Esophagus squamous epithelium (tissue), 4 donors: ENCODE measurements at regions not wholly inside any gene's neighbourhood (a gene's known extent, or its start where the extent isn't known, plus 50 kb on each side); places are given as distances from the start of the nearest gene placed in this dataset.

Source experiments
- POLR2A ChIP-seq, 4 donors: fragments of 450-650 bp; IDR thresholded peaks; one replicate each; pipeline ENCODE4 v1.6.1; 2017; ENCODE audit warnings: antibody characterized with exemption in 4 of 4, mild to moderate bottlenecking in 4 of 4, moderate library complexity in 3 of 4
- TF ChIP-seq, protein P1 (sequence below), 6 experiments: fragments of 450-650 bp in 4 of 6; fragments of 200-600 bp in 2 of 6; sonication (generic) in 2 of 6; IDR thresholded peaks; one replicate each; pipeline ENCODE4 v1.5.1; 2016 to 2019; ENCODE audit warnings: antibody characterized with exemption in 6 of 6, mild to moderate bottlenecking in 4 of 6, moderate library complexity in 4 of 6

DNA sequence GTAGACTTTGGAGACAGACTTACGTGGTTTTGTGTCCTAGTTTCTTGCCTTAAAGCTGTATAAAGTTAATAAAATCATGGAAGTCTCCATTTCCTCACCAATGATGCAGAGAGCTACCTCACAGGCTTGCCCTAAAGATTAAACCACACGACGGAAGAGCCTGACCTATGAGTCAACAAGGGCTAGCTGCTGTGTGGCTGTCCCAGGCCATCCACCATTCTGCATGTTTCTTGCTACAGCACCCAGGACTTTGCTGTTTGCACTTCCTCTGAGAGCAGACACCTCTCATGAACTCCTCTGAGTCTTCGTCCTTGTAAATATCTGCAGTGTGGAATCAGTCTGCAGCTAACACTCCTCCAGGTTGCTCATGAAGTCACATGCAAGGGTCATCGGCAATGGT lies 160.0 kb upstream of the TRIB2 start:
- TF ChIP-seq, protein P1, sequence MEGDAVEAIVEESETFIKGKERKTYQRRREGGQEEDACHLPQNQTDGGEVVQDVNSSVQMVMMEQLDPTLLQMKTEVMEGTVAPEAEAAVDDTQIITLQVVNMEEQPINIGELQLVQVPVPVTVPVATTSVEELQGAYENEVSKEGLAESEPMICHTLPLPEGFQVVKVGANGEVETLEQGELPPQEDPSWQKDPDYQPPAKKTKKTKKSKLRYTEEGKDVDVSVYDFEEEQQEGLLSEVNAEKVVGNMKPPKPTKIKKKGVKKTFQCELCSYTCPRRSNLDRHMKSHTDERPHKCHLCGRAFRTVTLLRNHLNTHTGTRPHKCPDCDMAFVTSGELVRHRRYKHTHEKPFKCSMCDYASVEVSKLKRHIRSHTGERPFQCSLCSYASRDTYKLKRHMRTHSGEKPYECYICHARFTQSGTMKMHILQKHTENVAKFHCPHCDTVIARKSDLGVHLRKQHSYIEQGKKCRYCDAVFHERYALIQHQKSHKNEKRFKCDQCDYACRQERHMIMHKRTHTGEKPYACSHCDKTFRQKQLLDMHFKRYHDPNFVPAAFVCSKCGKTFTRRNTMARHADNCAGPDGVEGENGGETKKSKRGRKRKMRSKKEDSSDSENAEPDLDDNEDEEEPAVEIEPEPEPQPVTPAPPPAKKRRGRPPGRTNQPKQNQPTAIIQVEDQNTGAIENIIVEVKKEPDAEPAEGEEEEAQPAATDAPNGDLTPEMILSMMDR (IDR thresholded peaks at IDR 0.05): no peak
- no peak for TF ChIP-seq POLR2A (IDR thresholded peaks at IDR 0.05)
